Activated CD4-positive, alpha-beta memory T cell treated with anti-CD3 and anti-CD28 coated beads, Interleukin-2, amount 10 ng/mL, durations not matched to agents 7 days and 5 days (primary cell): ENCODE measurements at regions not wholly inside any gene's neighbourhood (a gene's known extent, or its start where the extent isn't known, plus 50 kb on each side); places are given as distances from the start of the nearest gene placed in this dataset.

Experiments
- CTCF ChIA-PET: fragments of 350-600 bp; sonication (Branson Sonifier 250); formaldehyde crosslinking; loops from one replicate; lab custom pipeline; 2021; ENCODE audit warnings: antibody characterized with exemption, inconsistent platforms; lab: Charles Lee
- POLR2A ChIA-PET: fragments of 350-600 bp; sonication (Branson Sonifier 250); formaldehyde crosslinking; loops from one replicate; lab custom pipeline; 2021; ENCODE audit warnings: antibody characterized with exemption; lab: Charles Lee
- DNase-seq: peaks from one replicate; pipeline ENCODE4 v3.0.0-alpha.2; 2020
- H3K27ac Mint-ChIP-seq: one replicate; pipeline ENCODE4 v1.8.0; 2021; ENCODE audit warnings: mild to moderate bottlenecking, mixed read lengths
- H3K27me3 Mint-ChIP-seq: one replicate; pipeline ENCODE4 v1.8.0; 2021; ENCODE audit warnings: mixed read lengths
- H3K36me3 Mint-ChIP-seq: one replicate; pipeline ENCODE4 v1.8.0; 2021; ENCODE audit warnings: low read depth, mixed read lengths
- H3K4me1 Mint-ChIP-seq: one replicate; pipeline ENCODE4 v1.8.0; 2021; ENCODE audit warnings: mixed read lengths
- H3K4me3 Mint-ChIP-seq: one replicate; pipeline ENCODE4 v1.8.0; 2021; ENCODE audit warnings: mild to moderate bottlenecking, mixed read lengths
- H3K9me3 Mint-ChIP-seq: one replicate; pipeline ENCODE4 v1.8.0; 2021; ENCODE audit warnings: mixed read lengths

DNA sequence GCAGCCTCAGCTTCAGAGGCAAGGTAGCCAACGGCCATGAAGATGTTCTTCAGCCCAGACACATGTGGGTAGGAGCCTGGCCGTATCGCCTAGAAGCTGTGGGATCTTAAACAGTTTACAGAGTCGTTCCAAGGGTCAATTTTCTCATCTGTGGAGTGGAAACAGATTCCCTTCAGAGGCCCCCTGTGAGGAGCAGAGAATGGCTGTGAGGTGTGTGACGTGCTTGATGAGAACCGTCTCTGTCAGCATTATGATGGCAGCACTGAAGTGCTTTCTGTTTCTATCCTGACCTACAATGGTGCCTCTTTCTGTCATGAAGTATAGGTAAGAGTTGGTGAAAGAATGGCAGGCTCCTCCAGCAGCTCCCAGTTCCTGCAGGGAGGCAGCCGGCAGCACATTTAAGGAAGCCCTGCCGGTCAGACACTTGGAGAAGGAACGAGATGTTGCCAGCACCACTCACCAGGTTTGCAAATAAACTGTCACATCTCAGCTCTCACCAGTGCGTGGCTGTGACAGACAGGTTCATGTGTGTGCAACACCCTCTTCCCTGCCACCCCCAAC is 277.3 kb downstream of the FOXO1 start:
- POLR2A ChIA-PET, result interaction anchor here (0.7 to 3.7 kb wide), 30 partner anchors 9 to 401 kb away, joined by 3 to 44 read pairs (median 4); partner anchors contain the start of gene SLC25A15
- CTCF ChIA-PET, result interaction anchor here (0.7 to 1.2 kb wide), 4 partner anchors 213 to 294 kb away, joined by 3 read pairs; no protein-coding TSS in a partner anchor
- H3K27ac Mint-ChIP-seq, result peak overlapping the region; percentile 90
- peaks cover 16% of the 10 kb centered on the region for H3K36me3 Mint-ChIP-seq
- H3K4me3 Mint-ChIP-seq, result peak overlapping the region; percentile 70
- H3K27me3 Mint-ChIP-seq, result no peaks in the 10 kb centered on the region
- H3K9me3 Mint-ChIP-seq, result peaks cover 10% of the 10 kb centered on the region
- peak; percentile 65 for DNase-seq
- H3K4me1 Mint-ChIP-seq, result peaks cover 40% of the 10 kb centered on the region

DNA sequence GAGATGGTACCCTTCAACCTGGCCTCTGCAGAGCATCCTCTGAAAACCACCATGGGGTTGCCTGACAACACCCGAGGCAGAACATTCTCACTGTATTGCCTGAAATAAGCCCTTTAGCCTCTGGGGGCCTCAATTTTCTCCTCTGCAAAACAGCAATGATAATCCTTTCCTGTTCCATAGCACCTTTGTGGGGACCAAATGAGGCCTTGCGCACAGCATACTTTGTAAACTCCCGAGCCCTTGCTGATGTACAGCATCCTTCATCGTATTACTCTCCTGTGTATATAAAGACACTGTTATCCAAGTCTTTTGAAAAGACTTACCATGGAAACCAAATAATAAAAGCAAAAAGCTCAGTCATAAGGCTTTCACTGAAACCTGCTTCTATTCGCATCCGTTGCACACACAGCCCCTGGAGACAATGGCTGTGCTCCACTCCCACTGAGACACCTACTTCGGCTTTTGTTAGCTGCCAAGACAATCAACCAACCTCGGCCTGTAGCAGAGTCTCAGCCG is 276.0 kb downstream of the FOXO1 start:
- H3K4me3 Mint-ChIP-seq, result peak overlapping the region; percentile 26

DNA sequence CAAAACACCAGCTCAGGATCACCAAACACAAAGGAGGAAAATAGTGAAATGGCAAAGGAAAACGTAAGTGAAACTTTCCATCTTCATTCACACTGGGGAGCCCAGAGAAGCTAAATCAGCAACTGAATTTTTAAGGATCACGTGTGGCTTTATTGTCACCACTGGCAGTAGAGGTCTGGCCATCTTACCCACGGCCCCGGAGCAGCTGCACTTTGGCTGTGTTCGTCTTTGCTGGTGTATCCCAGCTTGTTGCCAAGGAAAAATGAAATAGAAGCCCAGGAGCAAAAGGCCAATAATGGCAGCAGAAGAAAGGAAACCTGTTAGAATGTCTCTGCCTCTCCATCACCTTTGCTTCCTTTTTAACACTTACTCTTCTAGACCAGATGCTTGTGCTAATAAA is 274.7 kb downstream of the FOXO1 start:
- Mint-ChIP-seq H3K27ac (no peak overlapping the region), H3K9me3 (peaks cover 9% of the 10 kb centered on the region), H3K27me3 (no peaks in the 10 kb centered on the region), H3K36me3 (peaks cover 15% of the 10 kb centered on the region), H3K4me3 (no peak overlapping the region), H3K4me1 (peaks cover 28% of the 10 kb centered on the region)
- POLR2A ChIA-PET, result no interaction called here
- DNase-seq, result no peak
- CTCF ChIA-PET, result no interaction called here

More for the DNA sequence above, 276.0 kb downstream of the FOXO1 start:
- ChIA-PET CTCF (no interaction called here), POLR2A (interaction anchor here (0.9 to 3.7 kb wide), 4 partner anchors 30 to 274 kb away, joined by 3 to 44 read pairs (median 23); no protein-coding TSS in a partner anchor)
- Mint-ChIP-seq H3K36me3 (peaks cover 18% of the 10 kb centered on the region), H3K9me3 (peaks cover 10% of the 10 kb centered on the region), H3K27me3 (no peaks in the 10 kb centered on the region), H3K27ac (peak overlapping the region; percentile 23), H3K4me1 (peaks cover 35% of the 10 kb centered on the region)
- no peak for DNase-seq

DNA sequence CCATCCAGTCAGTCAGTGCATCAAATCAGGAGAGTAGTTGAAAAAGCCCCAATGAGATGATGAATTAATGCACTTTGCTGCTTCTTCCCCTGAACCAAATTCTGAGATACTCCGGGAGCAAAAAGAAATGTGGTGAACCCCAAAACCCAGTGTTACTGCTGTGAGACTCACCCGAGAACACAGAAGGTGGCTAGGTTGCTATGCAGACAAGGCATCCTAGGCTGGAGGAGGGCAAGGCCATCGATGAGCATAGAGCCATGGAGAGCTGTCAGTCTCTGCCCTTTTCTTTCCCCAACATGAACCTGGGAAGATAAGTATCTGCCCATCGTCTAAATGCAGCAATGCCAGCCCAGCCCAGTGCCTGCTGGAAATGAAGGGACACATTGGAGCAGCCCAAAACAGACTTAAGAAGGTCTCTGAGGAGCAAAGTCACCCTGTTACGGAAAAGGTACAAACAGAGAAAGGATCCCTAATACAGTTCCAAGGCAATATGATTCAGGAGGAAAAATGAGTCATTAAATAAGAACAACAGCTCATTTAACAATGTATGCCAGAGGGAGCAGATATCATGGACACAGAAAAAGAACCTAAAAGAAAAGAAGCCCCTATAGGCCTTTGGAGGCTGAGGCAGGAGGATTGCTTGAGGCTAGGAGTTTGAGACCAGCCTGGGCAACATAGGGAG is 272.0 kb downstream of the FOXO1 start:
- H3K4me1 Mint-ChIP-seq, result peaks cover 10% of the 10 kb centered on the region
- H3K27me3 Mint-ChIP-seq, result no peaks in the 10 kb centered on the region
- DNase-seq, result no peak
- no peak overlapping the region for H3K27ac Mint-ChIP-seq
- H3K36me3 Mint-ChIP-seq, result peaks cover 4% of the 10 kb centered on the region
- POLR2A ChIA-PET, result no interaction called here
- H3K4me3 Mint-ChIP-seq, result no peak overlapping the region
- CTCF ChIA-PET, result no interaction called here
- peaks cover 2% of the 10 kb centered on the region for H3K9me3 Mint-ChIP-seq

DNA sequence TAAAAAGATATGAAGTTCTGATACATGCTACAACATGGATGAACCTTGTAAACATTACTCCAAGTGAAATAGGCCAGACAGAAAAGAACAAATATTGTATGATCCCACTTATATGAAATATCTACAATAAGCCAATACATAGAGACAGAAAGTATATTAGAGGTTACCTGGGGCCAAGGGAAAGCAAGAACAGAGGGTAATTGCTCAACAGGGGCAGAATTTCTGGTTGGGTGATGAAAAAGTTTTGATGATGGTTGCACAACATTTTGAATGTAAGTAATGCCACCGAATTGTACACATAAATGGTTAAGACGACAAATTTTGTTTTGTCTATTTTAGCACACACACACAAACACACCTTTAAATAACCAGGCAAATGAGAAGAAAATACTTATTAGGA is 268.4 kb downstream of the FOXO1 start:
- ChIA-PET POLR2A (no interaction called here), CTCF (no interaction called here)
- Mint-ChIP-seq H3K27me3 (no peaks in the 10 kb centered on the region), H3K4me3 (no peak overlapping the region), H3K9me3 (peaks cover 2% of the 10 kb centered on the region), H3K27ac (no peak overlapping the region), H3K36me3 (peaks cover 4% of the 10 kb centered on the region), H3K4me1 (peaks cover 6% of the 10 kb centered on the region)
- DNase-seq, result no peak

DNA sequence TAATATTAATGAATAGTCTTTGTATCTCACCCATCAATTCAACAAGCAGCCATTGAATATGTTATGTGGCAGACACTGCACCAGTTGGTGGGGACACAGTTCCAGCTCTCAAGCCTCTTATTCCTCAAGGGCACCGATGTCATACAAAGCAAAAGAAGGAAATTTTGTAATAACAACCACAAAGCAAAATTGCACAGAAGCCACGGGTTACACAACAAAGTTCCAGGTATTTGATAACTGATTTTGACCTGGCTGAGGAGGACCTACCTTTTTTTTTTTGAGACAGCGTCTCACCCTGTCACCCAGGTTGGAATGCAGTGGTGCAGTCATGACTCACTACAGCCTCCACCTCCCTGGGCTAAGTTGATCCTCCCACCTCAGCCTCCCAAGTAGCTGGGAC is 266.7 kb downstream of the FOXO1 start:
- POLR2A ChIA-PET, result no interaction called here
- CTCF ChIA-PET, result no interaction called here

DNA sequence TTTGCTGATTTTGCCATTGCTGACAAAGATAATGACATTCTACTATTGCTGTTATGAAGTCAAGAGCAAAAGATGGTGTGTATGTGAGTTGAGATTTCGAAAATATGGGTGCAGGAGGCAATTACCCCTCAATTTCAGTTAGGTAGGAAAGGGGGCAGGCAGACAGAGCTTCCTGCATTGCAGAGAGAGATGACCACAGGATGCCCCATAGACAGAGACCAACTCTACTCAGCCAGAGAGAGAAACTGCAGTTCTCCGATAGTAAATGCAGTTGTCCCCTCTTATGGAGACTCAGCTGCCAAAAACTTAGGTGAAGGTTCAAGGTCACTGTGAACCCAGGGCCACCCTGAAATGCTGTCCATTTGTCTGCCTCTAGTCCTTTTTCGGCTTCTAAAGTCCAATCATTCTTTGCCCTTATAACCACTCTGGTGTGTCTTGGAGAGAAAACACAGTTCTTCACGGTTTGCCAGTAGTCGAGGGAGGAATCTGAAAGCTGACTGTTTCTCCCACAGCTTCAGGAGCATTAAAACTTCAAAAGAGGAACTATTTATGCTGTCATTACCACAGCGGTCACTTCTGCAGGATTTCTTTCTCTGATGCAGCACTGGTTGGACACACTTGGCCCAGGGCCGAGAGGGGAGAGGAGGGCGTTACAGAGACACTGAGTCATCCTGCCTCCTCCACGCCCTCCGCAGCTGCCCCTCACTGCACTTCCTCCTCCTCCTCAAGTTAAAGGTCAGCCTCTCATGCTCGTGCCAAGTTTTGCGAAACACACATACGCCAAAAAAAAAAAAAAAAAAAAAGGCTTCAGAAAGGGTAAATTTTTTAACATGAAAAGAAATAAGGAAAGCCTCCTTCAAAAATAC is 264.3 kb downstream of the FOXO1 start:
- no peaks in the 10 kb centered on the region for H3K36me3 Mint-ChIP-seq
- DNase-seq, result no peak
- peaks cover 6% of the 10 kb centered on the region for H3K4me1 Mint-ChIP-seq
- H3K27me3 Mint-ChIP-seq, result peaks cover 2% of the 10 kb centered on the region
- H3K4me3 Mint-ChIP-seq, result no peak overlapping the region
- ChIA-PET POLR2A (interaction anchor here (1.0 kb wide), 1 partner anchor 262 kb away, joined by 4 read pairs; no protein-coding TSS in a partner anchor), CTCF (interaction anchor here (1.0 kb wide), 1 partner anchor 35 kb away, joined by 3 read pairs; no protein-coding TSS in a partner anchor)
- H3K27ac Mint-ChIP-seq, result no peak overlapping the region
- no peaks in the 10 kb centered on the region for H3K9me3 Mint-ChIP-seq

More for the DNA sequence above, 266.7 kb downstream of the FOXO1 start:
- Mint-ChIP-seq H3K4me1 (peaks cover 6% of the 10 kb centered on the region), H3K27ac (no peak overlapping the region), H3K4me3 (no peak overlapping the region), H3K9me3 (no peaks in the 10 kb centered on the region), H3K36me3 (no peaks in the 10 kb centered on the region), H3K27me3 (no peaks in the 10 kb centered on the region)
- no peak for DNase-seq

DNA sequence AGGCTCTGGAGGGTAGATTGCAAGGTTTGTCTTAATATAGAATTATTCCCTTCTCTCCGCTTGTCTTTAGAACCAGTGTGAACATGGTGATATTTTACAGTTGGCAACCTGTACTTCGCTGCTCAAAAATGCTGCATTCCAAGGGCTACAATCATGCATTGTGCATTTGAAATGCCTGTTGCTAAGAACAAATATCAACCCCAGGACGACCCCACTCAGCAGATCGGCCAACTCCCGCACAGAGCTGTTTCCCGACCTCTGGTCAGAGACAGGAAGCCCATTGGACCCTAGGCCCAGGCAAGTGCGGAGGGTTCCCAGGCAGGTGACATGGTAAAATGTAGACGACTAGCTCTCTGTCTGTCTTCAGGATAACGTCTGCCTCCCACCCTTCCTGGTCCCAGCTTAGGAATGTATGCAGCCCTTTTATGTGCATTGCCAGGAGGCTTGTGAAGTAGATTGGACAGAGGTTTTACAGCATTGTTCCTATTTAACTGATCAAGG is 263.5 kb downstream of the FOXO1 start:
- Mint-ChIP-seq H3K4me1 (peaks cover 6% of the 10 kb centered on the region), H3K9me3 (no peaks in the 10 kb centered on the region), H3K27ac (no peak overlapping the region), H3K4me3 (no peak overlapping the region), H3K27me3 (peaks cover 2% of the 10 kb centered on the region), H3K36me3 (no peaks in the 10 kb centered on the region)
- DNase-seq, result no peak
- ChIA-PET POLR2A (no interaction called here), CTCF (interaction anchor here (1.0 kb wide), 1 partner anchor 34 kb away, joined by 3 read pairs; no protein-coding TSS in a partner anchor)

DNA sequence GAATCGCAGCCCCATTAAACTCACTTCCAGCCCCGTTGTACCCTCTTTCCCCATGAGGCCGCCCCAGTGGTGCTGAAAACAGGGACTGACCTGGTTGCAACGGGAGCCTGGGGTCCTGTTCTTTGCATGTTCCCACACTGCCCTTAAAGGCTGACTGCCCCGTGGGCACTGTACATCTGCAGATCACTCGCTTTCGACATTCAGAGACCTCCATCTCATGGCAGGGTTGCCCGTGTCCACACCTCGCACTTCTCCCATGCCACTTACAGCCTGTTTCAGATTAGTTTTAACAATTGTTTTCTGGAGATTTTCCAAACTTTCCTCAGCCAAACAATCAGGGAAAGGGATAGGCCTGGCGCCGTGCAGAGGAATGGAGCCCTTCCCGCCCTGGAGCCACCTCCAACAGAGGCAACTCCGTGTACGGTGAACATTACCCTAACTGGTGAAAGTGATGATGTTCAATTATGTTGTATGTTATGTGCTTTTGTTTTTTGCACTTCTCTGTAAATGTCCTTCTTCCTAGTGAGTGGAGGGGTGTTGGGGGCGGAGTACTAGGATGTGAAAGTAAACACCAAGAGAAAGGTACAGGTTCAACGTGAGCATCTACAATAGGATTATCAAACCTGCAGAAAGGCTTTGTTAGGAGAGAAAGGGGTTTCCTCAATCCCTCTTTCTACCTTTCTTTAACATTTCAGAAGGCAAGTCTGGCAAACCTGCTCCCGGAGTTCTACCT is 262.8 kb downstream of the FOXO1 start:
- H3K9me3 Mint-ChIP-seq, result no peaks in the 10 kb centered on the region
- ChIA-PET POLR2A (no interaction called here), CTCF (interaction anchor here (1.0 kb wide), 1 partner anchor 34 kb away, joined by 3 read pairs; no protein-coding TSS in a partner anchor)
- H3K27ac Mint-ChIP-seq, result no peak overlapping the region
- H3K27me3 Mint-ChIP-seq, result peaks cover 2% of the 10 kb centered on the region
- no peaks in the 10 kb centered on the region for H3K36me3 Mint-ChIP-seq
- H3K4me3 Mint-ChIP-seq, result no peak overlapping the region
- no peak for DNase-seq
- peaks cover 6% of the 10 kb centered on the region for H3K4me1 Mint-ChIP-seq

DNA sequence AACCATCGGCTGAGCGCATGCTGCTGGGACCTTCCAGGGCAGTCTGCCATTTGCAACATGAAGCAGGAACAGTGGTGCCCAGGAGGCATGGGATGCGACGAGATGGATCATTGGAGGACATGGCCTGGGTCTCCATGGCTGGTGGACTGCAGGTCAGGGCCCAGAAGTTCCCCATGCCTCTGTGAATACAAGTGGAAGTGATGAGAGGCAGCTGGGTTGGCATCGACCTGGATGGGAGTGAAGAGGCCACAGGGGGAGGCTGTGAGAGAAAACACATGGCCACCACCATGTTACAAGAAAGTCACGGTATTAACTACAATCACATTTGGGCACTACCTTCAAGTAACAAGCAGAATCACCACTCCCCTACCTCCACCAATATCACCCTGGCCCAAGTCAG is 262.0 kb downstream of the FOXO1 start:
- H3K4me3 Mint-ChIP-seq, result no peak overlapping the region
- CTCF ChIA-PET, result no interaction called here
- POLR2A ChIA-PET, result no interaction called here
- peaks cover 2% of the 10 kb centered on the region for H3K27me3 Mint-ChIP-seq
- H3K4me1 Mint-ChIP-seq, result peaks cover 6% of the 10 kb centered on the region
- H3K27ac Mint-ChIP-seq, result no peak overlapping the region
- no peaks in the 10 kb centered on the region for H3K36me3 Mint-ChIP-seq
- DNase-seq, result no peak
- H3K9me3 Mint-ChIP-seq, result no peaks in the 10 kb centered on the region

DNA sequence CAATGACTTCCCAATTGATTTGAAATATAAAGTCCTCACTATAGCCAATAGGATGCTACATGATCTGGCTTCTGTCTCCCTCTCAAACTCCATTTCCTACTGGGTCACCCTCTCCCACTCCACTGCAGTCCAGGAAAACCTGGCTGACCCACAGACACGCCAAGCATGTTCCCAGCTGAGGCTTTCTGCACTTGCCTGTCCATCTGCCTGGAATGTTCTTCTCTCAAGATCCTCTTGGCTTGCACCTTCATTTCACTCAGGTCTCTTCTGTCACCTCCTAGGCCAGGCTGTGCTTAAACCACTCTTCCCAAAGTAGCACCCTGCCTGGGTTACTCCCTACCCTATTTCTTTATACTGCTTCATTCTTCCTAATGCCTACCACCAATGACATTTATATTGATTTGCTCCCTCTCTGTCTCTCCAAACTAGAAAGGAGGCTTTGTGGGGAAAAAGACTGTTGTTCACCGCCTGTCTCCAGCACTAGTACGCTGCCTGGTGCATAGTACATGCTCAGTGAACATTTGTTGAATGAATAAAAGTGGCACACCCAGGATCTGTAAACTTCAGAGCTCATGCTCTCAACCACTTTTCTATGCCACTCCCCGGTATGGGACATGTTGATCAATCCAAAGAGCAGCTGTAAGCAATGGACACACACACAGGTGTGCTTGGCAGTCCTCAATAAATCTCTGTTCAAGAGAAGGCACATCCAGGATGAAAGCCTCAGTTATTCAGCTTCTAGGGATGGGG is 261.3 kb downstream of the FOXO1 start:
- Mint-ChIP-seq H3K27ac (no peak overlapping the region), H3K27me3 (peaks cover 2% of the 10 kb centered on the region), H3K4me3 (no peak overlapping the region), H3K36me3 (peaks cover under 1% of the 10 kb centered on the region), H3K4me1 (peaks cover 6% of the 10 kb centered on the region), H3K9me3 (no peaks in the 10 kb centered on the region)
- no peak for DNase-seq
- ChIA-PET CTCF (no interaction called here), POLR2A (no interaction called here)
